Right lobe of liver (tissue), 4 donors: ENCODE measurements at regions not wholly inside any gene's neighbourhood (a gene's known extent, or its start where the extent isn't known, plus 50 kb on each side); places are given as distances from the start of the nearest gene placed in this dataset.

ENCODE experiments used
- POLR2A ChIP-seq: fragments of 450-650 bp; IDR thresholded peaks from one replicate; pipeline ENCODE4 v1.6.1; 2017; ENCODE audit warnings: antibody characterized with exemption, mild to moderate bottlenecking
- TF ChIP-seq, protein P1 (sequence below), 4 donors: fragments of 200-600 bp in 3 of 4; fragments of 450-650 bp in 1 of 4; IDR thresholded peaks; one replicate each; pipeline versions ENCODE4 v1.5.1 to v1.8.0; 2016 to 2022; ENCODE audit warnings: antibody characterized with exemption in 4 of 4, mild to moderate bottlenecking in 2 of 4
- donor health status: DM: no; HTN: no; CAD: no.
- donor health status: DM: no; HTN: no; CAD: no.
- donor health status: DM: no; HTN: yes; CAD: no.

- TF ChIP-seq, protein P1, sequence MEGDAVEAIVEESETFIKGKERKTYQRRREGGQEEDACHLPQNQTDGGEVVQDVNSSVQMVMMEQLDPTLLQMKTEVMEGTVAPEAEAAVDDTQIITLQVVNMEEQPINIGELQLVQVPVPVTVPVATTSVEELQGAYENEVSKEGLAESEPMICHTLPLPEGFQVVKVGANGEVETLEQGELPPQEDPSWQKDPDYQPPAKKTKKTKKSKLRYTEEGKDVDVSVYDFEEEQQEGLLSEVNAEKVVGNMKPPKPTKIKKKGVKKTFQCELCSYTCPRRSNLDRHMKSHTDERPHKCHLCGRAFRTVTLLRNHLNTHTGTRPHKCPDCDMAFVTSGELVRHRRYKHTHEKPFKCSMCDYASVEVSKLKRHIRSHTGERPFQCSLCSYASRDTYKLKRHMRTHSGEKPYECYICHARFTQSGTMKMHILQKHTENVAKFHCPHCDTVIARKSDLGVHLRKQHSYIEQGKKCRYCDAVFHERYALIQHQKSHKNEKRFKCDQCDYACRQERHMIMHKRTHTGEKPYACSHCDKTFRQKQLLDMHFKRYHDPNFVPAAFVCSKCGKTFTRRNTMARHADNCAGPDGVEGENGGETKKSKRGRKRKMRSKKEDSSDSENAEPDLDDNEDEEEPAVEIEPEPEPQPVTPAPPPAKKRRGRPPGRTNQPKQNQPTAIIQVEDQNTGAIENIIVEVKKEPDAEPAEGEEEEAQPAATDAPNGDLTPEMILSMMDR (IDR thresholded peaks at IDR 0.05), result no peak
- TF ChIP-seq POLR2A, result no peak
Observed at GRCh38 chr4:164438321-164438720, 315.6 kb upstream of the SMIM31 start.
